ENCODE measurements at regions not wholly inside any gene's neighbourhood (a gene's known extent, or its start where the extent isn't known, plus 50 kb on each side); places are given as distances from the start of the nearest gene placed in this dataset.

GRCh38 chr5:125578551-125578950 lies 832.1 kb upstream of the ZNF608 start:
- TF ChIP-seq CTCF (IDR thresholded peaks at IDR 0.05) = no peak
- TF ChIP-seq POLR2A (IDR thresholded peaks at IDR 0.05) = no peak
- TF ChIP-seq EP300 (IDR thresholded peaks at IDR 0.05) = no peak

Data from tibial nerve (tissue), 4 donors.